ENCODE measurements at regions not wholly inside any gene's neighbourhood (a gene's known extent, or its start where the extent isn't known, plus 50 kb on each side); places are given as distances from the start of the nearest gene placed in this dataset.

GRCh38 chr7:54664235-54665228, 94.5 kb downstream of the SEC61G start:
- peak; percentile 14 for DNase-seq (ENCODE audit: low read depth)
- TF ChIP-seq, protein P1, sequence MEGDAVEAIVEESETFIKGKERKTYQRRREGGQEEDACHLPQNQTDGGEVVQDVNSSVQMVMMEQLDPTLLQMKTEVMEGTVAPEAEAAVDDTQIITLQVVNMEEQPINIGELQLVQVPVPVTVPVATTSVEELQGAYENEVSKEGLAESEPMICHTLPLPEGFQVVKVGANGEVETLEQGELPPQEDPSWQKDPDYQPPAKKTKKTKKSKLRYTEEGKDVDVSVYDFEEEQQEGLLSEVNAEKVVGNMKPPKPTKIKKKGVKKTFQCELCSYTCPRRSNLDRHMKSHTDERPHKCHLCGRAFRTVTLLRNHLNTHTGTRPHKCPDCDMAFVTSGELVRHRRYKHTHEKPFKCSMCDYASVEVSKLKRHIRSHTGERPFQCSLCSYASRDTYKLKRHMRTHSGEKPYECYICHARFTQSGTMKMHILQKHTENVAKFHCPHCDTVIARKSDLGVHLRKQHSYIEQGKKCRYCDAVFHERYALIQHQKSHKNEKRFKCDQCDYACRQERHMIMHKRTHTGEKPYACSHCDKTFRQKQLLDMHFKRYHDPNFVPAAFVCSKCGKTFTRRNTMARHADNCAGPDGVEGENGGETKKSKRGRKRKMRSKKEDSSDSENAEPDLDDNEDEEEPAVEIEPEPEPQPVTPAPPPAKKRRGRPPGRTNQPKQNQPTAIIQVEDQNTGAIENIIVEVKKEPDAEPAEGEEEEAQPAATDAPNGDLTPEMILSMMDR (IDR thresholded peaks at IDR 0.05; ENCODE audit: insufficient read depth, low read depth, low read length) = peak; percentile 49
- H3K4me3 ChIP-seq (ENCODE audit: low read depth, low read length) = peak overlapping the region; percentile 36

GRCh38 chr7:54663603-54664234, 95.3 kb downstream of the SEC61G start:
- DNase-seq (ENCODE audit: low read depth) = no peak
- TF ChIP-seq, protein P1 (IDR thresholded peaks at IDR 0.05; ENCODE audit: insufficient read depth, low read depth, low read length) = no peak
- peak overlapping the region; percentile 36 for H3K4me3 ChIP-seq (ENCODE audit: low read depth, low read length)

DNA sequence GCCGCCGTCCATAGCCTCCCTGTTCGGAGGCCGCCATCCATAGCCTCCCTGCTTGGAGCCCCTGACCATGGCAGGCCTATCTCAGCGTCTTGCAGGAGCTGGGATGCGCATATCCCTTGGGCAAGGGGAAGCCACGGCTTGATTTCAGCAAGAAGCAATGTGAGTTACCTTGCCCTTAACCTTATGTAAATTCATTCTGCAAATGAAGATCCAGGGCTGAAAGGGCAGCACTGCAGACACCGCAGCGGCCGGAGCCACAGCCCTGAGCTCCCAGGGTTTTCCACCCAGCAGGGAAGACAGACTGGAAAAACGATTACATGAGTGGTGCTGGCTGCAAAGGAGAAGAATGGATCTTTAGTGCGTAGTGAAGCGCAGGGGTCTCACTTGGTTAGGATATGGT, 95.8 kb downstream of the SEC61G start:
- TF ChIP-seq, protein P1 (IDR thresholded peaks at IDR 0.05; ENCODE audit: insufficient read depth, low read depth, low read length) = no peak
- no peak for DNase-seq (ENCODE audit: low read depth)
- H3K4me3 ChIP-seq (ENCODE audit: low read depth, low read length) = no peak overlapping the region

DNA sequence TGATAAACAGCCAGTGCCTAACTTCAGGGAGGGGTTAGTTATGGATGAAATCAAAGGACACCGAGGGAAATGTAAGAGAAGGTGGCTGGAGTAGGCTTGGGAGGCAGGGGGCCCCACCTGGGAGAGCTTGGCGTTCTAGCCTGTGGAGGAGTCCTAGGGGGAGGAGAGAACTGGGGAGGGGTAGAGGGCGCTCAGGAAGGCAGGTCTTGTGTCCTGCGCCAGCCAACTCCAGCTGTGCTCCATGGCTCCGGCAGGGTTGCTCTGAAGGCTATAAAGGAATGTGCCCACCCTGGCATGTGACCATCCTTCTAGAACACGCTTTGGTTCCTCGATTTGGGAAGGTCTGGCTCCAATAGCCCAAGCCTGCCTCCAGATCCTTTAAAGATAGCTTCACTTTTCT, 96.3 kb downstream of the SEC61G start:
- H3K4me3 ChIP-seq (ENCODE audit: low read depth, low read length) = no peak overlapping the region
- TF ChIP-seq, protein P1 (IDR thresholded peaks at IDR 0.05; ENCODE audit: insufficient read depth, low read depth, low read length) = no peak
- no peak for DNase-seq (ENCODE audit: low read depth)

DNA sequence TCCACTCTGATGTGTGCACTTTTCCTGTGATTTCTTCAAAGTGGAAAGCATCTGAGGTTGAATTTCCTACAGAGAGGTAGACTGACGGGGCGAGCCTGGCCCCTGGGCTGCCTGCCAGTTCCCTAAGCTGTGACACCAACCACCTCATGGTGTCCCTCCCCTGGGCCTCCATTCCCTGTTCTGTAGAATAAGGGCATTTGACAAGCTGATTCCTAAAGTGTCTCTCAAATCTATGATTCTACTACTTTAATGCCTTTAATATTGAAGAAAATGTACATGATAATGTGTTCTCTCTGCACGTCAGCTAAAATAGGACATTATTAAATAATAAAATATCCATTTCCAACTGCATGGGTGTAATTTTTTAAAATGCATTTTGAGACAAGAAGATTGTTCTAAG, 105.1 kb downstream of the SEC61G start:
- H3K4me3 ChIP-seq (ENCODE audit: low read depth, low read length) = no peak overlapping the region
- no peak for DNase-seq (ENCODE audit: low read depth)
- TF ChIP-seq, protein P1 (IDR thresholded peaks at IDR 0.05; ENCODE audit: insufficient read depth, low read depth, low read length) = no peak

DNA sequence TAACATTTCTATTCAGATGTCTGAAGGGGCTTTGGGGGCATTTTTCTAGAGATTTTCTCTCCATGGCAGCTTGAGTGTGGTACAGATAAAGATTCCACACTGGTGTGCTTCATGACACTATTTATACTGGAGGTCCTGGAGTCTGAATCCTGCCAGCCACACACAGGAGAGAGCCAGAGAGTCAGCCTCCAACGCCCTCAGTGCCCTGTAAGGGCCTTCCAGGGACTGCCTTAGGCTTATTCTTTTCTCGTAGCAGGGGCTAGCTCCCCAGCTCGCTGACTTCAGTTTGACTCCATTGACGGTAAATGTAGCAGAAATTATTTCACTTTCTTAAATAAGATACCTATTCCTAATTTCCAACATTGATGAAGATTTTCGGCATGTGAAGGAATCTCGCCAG, 100.9 kb downstream of the VSTM2A start:
- no peak overlapping the region for H3K4me3 ChIP-seq (ENCODE audit: low read depth, low read length)
- TF ChIP-seq, protein P1 (IDR thresholded peaks at IDR 0.05; ENCODE audit: insufficient read depth, low read depth, low read length) = no peak
- DNase-seq (ENCODE audit: low read depth) = no peak

All from fibroblast of villous mesenchyme (primary cell).